Testis (tissue), 2 donors: ENCODE measurements at regions not wholly inside any gene's neighbourhood (a gene's known extent, or its start where the extent isn't known, plus 50 kb on each side); places are given as distances from the start of the nearest gene placed in this dataset.

ENCODE experiments used
- CTCF ChIP-seq, 3 experiments: fragments of 450-650 bp in 2 of 3; fragments of 200-600 bp in 1 of 3; sonication (generic) in 1 of 3; IDR thresholded peaks; one replicate each; pipeline ENCODE4 v1.5.1; 2016 to 2019; ENCODE audit warnings: antibody characterized with exemption in 3 of 3, mild to moderate bottlenecking in 2 of 3, moderate library complexity in 1 of 3
- POLR2A ChIP-seq: fragments of 450-650 bp; IDR thresholded peaks from one replicate; pipeline ENCODE4 v1.6.1; 2017; ENCODE audit warnings: antibody characterized with exemption, mild to moderate bottlenecking, moderate library complexity

GRCh38 chr21:35450830-35451229 lies 401.7 kb upstream of the RUNX1 start:
- TF ChIP-seq CTCF (IDR thresholded peaks at IDR 0.05) (no peak), POLR2A (no peak)
